Right lobe of liver (tissue), 4 donors: ENCODE measurements at regions not wholly inside any gene's neighbourhood (a gene's known extent, or its start where the extent isn't known, plus 50 kb on each side); places are given as distances from the start of the nearest gene placed in this dataset.

ENCODE experiments used
- POLR2A ChIP-seq: fragments of 450-650 bp; IDR thresholded peaks from one replicate; pipeline ENCODE4 v1.6.1; 2017; ENCODE audit warnings: antibody characterized with exemption, mild to moderate bottlenecking
- TF ChIP-seq, protein P1 (sequence below), 4 donors: fragments of 200-600 bp in 3 of 4; fragments of 450-650 bp in 1 of 4; IDR thresholded peaks; one replicate each; pipeline versions ENCODE4 v1.5.1 to v1.8.0; 2016 to 2022; ENCODE audit warnings: antibody characterized with exemption in 4 of 4, mild to moderate bottlenecking in 2 of 4
- donor health status: DM: no; HTN: no; CAD: no.
- donor health status: DM: no; HTN: no; CAD: no.
- donor health status: DM: no; HTN: yes; CAD: no.

GRCh38 chr2:21257621-21258020 is 133.9 kb downstream of the TDRD15 start:
- TF ChIP-seq, protein P1, sequence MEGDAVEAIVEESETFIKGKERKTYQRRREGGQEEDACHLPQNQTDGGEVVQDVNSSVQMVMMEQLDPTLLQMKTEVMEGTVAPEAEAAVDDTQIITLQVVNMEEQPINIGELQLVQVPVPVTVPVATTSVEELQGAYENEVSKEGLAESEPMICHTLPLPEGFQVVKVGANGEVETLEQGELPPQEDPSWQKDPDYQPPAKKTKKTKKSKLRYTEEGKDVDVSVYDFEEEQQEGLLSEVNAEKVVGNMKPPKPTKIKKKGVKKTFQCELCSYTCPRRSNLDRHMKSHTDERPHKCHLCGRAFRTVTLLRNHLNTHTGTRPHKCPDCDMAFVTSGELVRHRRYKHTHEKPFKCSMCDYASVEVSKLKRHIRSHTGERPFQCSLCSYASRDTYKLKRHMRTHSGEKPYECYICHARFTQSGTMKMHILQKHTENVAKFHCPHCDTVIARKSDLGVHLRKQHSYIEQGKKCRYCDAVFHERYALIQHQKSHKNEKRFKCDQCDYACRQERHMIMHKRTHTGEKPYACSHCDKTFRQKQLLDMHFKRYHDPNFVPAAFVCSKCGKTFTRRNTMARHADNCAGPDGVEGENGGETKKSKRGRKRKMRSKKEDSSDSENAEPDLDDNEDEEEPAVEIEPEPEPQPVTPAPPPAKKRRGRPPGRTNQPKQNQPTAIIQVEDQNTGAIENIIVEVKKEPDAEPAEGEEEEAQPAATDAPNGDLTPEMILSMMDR (IDR thresholded peaks at IDR 0.05): no peak
- no peak for TF ChIP-seq POLR2A
